Sigmoid colon (tissue), 3 donors: ENCODE measurements at regions not wholly inside any gene's neighbourhood (a gene's known extent, or its start where the extent isn't known, plus 50 kb on each side); places are given as distances from the start of the nearest gene placed in this dataset.

Source experiments
- POLR2A ChIP-seq, 2 donors: fragments of 450-650 bp; IDR thresholded peaks; one replicate each; pipeline ENCODE4 v1.6.1; 2016; ENCODE audit warnings: antibody characterized with exemption in 2 of 2, mild to moderate bottlenecking in 2 of 2, moderate library complexity in 2 of 2
- TF ChIP-seq, protein P1 (sequence below), 4 experiments: fragments of 450-650 bp in 3 of 4; fragments of 200-600 bp in 1 of 4; IDR thresholded peaks; one replicate each; pipeline ENCODE4 v1.5.1; 2016 to 2019; ENCODE audit warnings: antibody characterized with exemption in 4 of 4, mild to moderate bottlenecking in 3 of 4, moderate library complexity in 2 of 4

DNA sequence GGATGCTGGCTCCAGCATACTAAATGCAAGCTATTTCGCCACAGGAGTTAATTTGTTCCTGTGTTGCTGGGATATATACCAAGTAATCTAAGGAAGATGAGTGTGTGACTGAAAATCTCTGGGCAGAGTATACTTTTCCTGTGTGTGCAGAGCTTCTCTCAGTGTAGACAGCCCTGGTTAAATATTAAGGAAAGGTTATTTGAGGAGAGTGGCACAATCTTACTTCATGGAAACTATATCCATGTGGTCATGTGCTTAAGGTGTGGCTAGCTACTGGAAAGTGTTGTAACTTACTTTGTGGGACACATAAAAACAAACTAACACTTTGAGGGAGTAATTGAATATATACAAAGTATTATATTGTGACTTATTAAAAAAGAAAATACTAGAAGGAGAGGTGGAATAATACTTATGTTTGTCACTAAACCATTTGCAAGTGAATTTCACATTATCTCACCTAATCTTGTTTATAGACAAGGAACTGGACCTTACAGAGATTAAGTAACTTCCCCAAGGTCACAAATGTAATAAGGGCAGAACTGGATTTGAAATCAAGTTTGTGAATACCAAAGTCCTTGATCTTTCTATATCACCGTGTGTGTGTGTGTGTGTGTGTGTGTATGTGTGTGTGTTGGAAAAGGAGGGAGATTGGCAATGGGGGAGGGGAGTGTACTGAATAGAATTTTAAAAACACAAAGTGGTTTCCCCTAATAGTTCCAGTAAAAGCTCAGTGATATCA lies 408.2 kb upstream of the NR3C2 start:
- no peak for TF ChIP-seq POLR2A (IDR thresholded peaks at IDR 0.05)
- TF ChIP-seq, protein P1, sequence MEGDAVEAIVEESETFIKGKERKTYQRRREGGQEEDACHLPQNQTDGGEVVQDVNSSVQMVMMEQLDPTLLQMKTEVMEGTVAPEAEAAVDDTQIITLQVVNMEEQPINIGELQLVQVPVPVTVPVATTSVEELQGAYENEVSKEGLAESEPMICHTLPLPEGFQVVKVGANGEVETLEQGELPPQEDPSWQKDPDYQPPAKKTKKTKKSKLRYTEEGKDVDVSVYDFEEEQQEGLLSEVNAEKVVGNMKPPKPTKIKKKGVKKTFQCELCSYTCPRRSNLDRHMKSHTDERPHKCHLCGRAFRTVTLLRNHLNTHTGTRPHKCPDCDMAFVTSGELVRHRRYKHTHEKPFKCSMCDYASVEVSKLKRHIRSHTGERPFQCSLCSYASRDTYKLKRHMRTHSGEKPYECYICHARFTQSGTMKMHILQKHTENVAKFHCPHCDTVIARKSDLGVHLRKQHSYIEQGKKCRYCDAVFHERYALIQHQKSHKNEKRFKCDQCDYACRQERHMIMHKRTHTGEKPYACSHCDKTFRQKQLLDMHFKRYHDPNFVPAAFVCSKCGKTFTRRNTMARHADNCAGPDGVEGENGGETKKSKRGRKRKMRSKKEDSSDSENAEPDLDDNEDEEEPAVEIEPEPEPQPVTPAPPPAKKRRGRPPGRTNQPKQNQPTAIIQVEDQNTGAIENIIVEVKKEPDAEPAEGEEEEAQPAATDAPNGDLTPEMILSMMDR (IDR thresholded peaks at IDR 0.05) = no peak
